ENCODE measurements at regions not wholly inside any gene's neighbourhood (a gene's known extent, or its start where the extent isn't known, plus 50 kb on each side); places are given as distances from the start of the nearest gene placed in this dataset.
"Not testable (repeated sequence)": the region's sequence is repeated elsewhere in the genome, so short reads cannot be mapped to it uniquely, and the experiment has no call there.

GRCh38 chr14:83004456-83005006, 1470.9 kb upstream of the SEL1L start:
- Histone ChIP-seq H3K36me3 (ENCODE audit: control insufficient read depth, insufficient read depth, low read length) (no peaks in the 10 kb centered on the region), H3K4me3 (ENCODE audit: low read depth, low read length) (no peak overlapping the region), H3K27ac (ENCODE audit: insufficient read depth, low read length, poor library complexity, severe bottlenecking) (no peak overlapping the region), H3K4me1 (ENCODE audit: control insufficient read depth, insufficient read depth, low read length, poor library complexity, severe bottlenecking) (no peaks in the 10 kb centered on the region), H3K27me3 (ENCODE audit: control insufficient read depth, insufficient read depth, low read length) (no peaks in the 10 kb centered on the region), H3K9me3 (ENCODE audit: control insufficient read depth in 2 of 2, low read length in 2 of 2) (peaks cover 0 to 11% of the 10 kb centered on the region in 2 experiments)
- Mint-ChIP-seq H3K27ac (no peak overlapping the region), H3K4me3 (no peak overlapping the region), H3K36me3 (no peaks in the 10 kb centered on the region), H3K4me1 (no peaks in the 10 kb centered on the region), H3K27me3 (no peaks in the 10 kb centered on the region), H3K9me3 (peaks cover 4 to 37% (median 16%) of the 10 kb centered on the region in 7 donors)
- no peak for ATAC-seq (ENCODE audit: low read depth in 2 of 2)
- no peak for DNase-seq

DNA sequence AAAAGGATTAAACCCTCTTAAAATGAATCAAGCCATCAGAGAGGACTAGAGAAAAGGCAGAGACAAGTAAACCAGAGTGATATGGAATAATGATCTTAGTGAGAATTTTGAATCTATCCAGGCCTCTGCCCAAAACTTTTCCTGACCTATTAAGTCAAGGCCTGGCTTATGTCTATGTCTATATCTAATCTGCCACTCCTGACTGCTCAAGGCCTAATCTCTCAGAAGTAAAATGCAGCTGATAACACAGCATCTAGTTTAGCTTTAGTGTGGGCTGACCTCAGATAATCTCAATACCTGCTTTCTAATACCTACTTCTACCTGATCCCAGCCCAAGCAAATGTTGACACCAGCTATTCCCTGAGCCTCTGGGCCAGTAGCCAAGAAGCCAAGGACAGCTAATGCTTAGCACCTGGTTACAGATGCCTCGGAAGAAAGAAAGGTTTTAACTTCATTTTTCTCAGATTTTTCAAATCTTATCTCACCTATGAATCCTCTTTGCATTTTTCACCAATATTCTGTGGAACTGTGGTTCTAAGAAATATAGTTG, 1472.5 kb upstream of the SEL1L start:
- DNase-seq: no peak
- no peaks in the 10 kb centered on the region for H3K36me3 ChIP-seq (ENCODE audit: control insufficient read depth, insufficient read depth, low read length)
- H3K4me1 ChIP-seq (ENCODE audit: control insufficient read depth, insufficient read depth, low read length, poor library complexity, severe bottlenecking): no peaks in the 10 kb centered on the region
- H3K4me1 Mint-ChIP-seq: no peaks in the 10 kb centered on the region
- no peak overlapping the region for H3K27ac ChIP-seq (ENCODE audit: insufficient read depth, low read length, poor library complexity, severe bottlenecking)
- H3K4me3 ChIP-seq (ENCODE audit: low read depth, low read length): no peak overlapping the region
- no peak overlapping the region for H3K27ac Mint-ChIP-seq
- H3K9me3 ChIP-seq (ENCODE audit: control insufficient read depth in 2 of 2, low read length in 2 of 2): peaks cover 0 to 15% of the 10 kb centered on the region in 2 experiments
- H3K27me3 Mint-ChIP-seq: no peaks in the 10 kb centered on the region
- no peaks in the 10 kb centered on the region for H3K36me3 Mint-ChIP-seq
- no peaks in the 10 kb centered on the region for H3K27me3 ChIP-seq (ENCODE audit: control insufficient read depth, insufficient read depth, low read length)
- no peak for ATAC-seq (ENCODE audit: low read depth in 2 of 2)
- no peak overlapping the region for H3K4me3 Mint-ChIP-seq
- H3K9me3 Mint-ChIP-seq: peaks cover 6 to 38% (median 13%) of the 10 kb centered on the region in 7 donors

DNA sequence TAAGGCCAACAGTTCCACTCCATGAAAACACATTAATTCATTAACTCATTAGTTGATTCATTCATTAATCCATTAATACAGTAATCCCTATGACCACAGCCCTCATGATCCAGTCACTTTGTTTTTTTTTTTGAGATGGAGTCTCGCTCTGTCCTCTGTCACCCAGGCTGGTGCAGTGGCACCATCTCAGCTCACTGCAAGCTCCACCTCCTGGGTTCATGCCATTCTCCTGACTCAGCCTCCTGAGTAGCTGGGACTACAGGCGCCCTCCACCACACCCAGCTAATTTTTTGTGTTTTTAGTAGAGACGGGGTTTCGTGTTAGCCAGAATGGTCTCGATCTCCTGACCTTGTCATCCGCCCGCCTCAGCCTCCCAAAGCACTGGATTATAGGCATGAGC, 1473.4 kb upstream of the SEL1L start:
- not testable (repeated sequence) for H3K4me1 Mint-ChIP-seq; H3K27ac ChIP-seq (ENCODE audit: insufficient read depth, low read length, poor library complexity, severe bottlenecking); H3K4me3 ChIP-seq (ENCODE audit: low read depth, low read length); H3K36me3 Mint-ChIP-seq; H3K36me3 ChIP-seq (ENCODE audit: control insufficient read depth, insufficient read depth, low read length); H3K27me3 Mint-ChIP-seq; H3K4me3 Mint-ChIP-seq; H3K4me1 ChIP-seq (ENCODE audit: control insufficient read depth, insufficient read depth, low read length, poor library complexity, severe bottlenecking); DNase-seq; ATAC-seq (ENCODE audit: low read depth in 2 of 2); H3K27ac Mint-ChIP-seq; H3K27me3 ChIP-seq (ENCODE audit: control insufficient read depth, insufficient read depth, low read length); H3K9me3 ChIP-seq (ENCODE audit: control insufficient read depth in 2 of 2, low read length in 2 of 2)
- H3K9me3 Mint-ChIP-seq: peaks cover 6 to 38% (median 15%) of the 10 kb centered on the region in 7 donors

DNA sequence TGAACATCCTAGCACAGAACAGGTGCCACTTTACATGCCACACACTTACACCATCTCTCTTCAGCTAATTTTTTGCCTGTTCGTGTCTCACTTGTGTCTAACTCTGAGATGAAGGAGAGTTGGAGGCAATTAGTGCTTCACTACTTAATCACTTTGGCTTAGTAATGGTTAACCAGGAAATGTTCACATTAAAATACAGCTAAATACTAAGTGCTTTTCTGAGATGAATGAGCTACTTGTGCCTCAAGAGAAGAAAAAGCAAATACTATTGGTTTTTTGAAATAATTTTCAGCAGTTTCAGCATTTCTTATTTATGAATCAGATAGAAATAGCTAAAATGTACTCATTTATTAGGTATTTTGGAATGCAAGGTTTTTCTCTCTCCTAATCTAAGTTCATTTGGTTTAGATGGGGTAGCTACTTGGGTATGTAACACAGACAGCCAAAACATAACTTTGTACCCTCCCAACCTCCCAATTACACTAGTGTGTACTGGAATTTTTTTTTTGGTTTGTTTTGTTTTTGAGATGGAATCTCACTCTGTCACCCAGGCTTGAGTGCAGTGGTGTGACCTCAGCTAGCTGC, 1474.1 kb upstream of the SEL1L start:
- Mint-ChIP-seq H3K36me3 (no peaks in the 10 kb centered on the region), H3K27ac (no peak overlapping the region), H3K9me3 (peaks cover 6 to 34% (median 12%) of the 10 kb centered on the region in 7 donors), H3K4me1 (no peaks in the 10 kb centered on the region), H3K4me3 (no peak overlapping the region), H3K27me3 (no peaks in the 10 kb centered on the region)
- Histone ChIP-seq H3K4me3 (ENCODE audit: low read depth, low read length) (no peak overlapping the region), H3K9me3 (ENCODE audit: control insufficient read depth in 2 of 2, low read length in 2 of 2) (peaks cover 0 to 9% of the 10 kb centered on the region in 2 experiments), H3K36me3 (ENCODE audit: control insufficient read depth, insufficient read depth, low read length) (no peaks in the 10 kb centered on the region), H3K27me3 (ENCODE audit: control insufficient read depth, insufficient read depth, low read length) (no peaks in the 10 kb centered on the region), H3K4me1 (ENCODE audit: control insufficient read depth, insufficient read depth, low read length, poor library complexity, severe bottlenecking) (no peaks in the 10 kb centered on the region), H3K27ac (ENCODE audit: insufficient read depth, low read length, poor library complexity, severe bottlenecking) (no peak overlapping the region)
- DNase-seq (no peak), ATAC-seq (ENCODE audit: low read depth in 2 of 2) (no peak)

- Mint-ChIP-seq H3K4me1 (no peaks in the 10 kb centered on the region), H3K36me3 (no peaks in the 10 kb centered on the region), H3K27ac (no peak overlapping the region), H3K27me3 (no peaks in the 10 kb centered on the region), H3K4me3 (no peak overlapping the region), H3K9me3 (peaks cover 7 to 27% (median 14%) of the 10 kb centered on the region in 7 donors)
- no peak for ATAC-seq (ENCODE audit: low read depth in 2 of 2)
- Histone ChIP-seq H3K36me3 (ENCODE audit: control insufficient read depth, insufficient read depth, low read length) (no peaks in the 10 kb centered on the region), H3K4me1 (ENCODE audit: control insufficient read depth, insufficient read depth, low read length, poor library complexity, severe bottlenecking) (no peaks in the 10 kb centered on the region), H3K9me3 (ENCODE audit: control insufficient read depth in 2 of 2, low read length in 2 of 2) (peaks cover 0 to 3% of the 10 kb centered on the region in 2 experiments), H3K4me3 (ENCODE audit: low read depth, low read length) (no peak overlapping the region), H3K27ac (ENCODE audit: insufficient read depth, low read length, poor library complexity, severe bottlenecking) (no peak overlapping the region), H3K27me3 (ENCODE audit: control insufficient read depth, insufficient read depth, low read length) (no peaks in the 10 kb centered on the region)
- no peak for DNase-seq
Observed at GRCh38 chr14:83017296-83017695, 1483.6 kb upstream of the SEL1L start.

DNA sequence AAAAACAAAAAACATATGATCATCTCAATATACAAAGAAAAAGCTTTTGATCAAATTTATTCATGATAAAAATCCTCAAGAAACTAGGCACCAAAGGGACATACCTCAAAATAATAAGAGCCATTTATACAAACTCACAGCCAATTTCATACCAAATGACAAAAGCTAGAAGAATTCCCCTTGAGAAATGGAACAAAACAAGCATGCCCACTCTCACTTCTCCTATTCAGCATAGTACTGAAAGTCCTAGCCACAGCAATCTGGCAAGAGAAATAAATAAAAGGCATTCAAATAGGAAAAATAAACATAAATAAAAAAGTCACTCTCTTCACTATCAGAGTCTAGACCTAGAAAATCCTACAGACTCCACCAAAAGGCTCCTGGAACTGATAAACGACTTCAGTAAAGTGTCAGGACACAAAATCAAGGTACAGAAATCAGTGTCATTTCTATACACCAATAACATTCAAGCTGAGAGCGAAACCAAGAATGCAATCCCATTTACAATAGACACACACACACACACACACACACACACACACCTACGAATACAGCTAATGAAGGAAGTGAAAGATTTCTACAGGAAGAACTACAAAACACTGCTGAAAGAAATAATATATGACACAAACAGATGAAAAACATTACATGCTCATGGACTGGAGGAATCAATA, 1486.2 kb upstream of the SEL1L start:
- Histone ChIP-seq H3K4me3 (ENCODE audit: low read depth, low read length) (no peak overlapping the region), H3K4me1 (ENCODE audit: control insufficient read depth, insufficient read depth, low read length, poor library complexity, severe bottlenecking) (no peaks in the 10 kb centered on the region), H3K36me3 (ENCODE audit: control insufficient read depth, insufficient read depth, low read length) (no peaks in the 10 kb centered on the region), H3K9me3 (ENCODE audit: control insufficient read depth in 2 of 2, low read length in 2 of 2) (no peaks in the 10 kb centered on the region), H3K27ac (ENCODE audit: insufficient read depth, low read length, poor library complexity, severe bottlenecking) (no peak overlapping the region), H3K27me3 (ENCODE audit: control insufficient read depth, insufficient read depth, low read length) (no peaks in the 10 kb centered on the region)
- ATAC-seq (ENCODE audit: low read depth in 2 of 2) (no peak), DNase-seq (no peak)
- Mint-ChIP-seq H3K4me3 (no peak overlapping the region), H3K36me3 (no peaks in the 10 kb centered on the region), H3K4me1 (no peaks in the 10 kb centered on the region), H3K9me3 (peaks cover 8 to 19% (median 9%) of the 10 kb centered on the region in 7 donors), H3K27ac (no peak overlapping the region), H3K27me3 (no peaks in the 10 kb centered on the region)

DNA sequence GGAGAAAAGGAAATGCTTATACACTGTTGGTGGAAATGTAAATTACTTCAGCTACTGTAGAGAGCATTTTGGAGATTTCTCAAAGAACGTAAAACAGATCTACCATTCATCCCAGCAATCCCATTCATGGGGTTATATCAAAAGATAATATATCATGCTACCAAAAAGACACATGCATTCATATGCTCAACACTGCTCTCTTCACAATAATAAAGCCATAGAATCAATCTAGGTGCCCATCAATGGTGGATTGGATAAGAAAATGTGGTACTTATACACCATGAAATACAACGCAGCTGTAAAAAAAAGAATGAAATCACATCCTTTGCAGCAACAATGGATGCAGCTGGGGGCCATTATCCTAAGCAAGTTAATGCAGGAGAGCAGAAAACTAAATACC, 1487.7 kb upstream of the SEL1L start:
- Mint-ChIP-seq H3K36me3 (no peaks in the 10 kb centered on the region), H3K4me3 (no peak overlapping the region), H3K9me3 (peaks cover 8 to 29% (median 10%) of the 10 kb centered on the region in 7 donors), H3K27me3 (no peaks in the 10 kb centered on the region), H3K27ac (no peak overlapping the region), H3K4me1 (no peaks in the 10 kb centered on the region)
- H3K36me3 ChIP-seq (ENCODE audit: control insufficient read depth, insufficient read depth, low read length): no peaks in the 10 kb centered on the region
- no peaks in the 10 kb centered on the region for H3K9me3 ChIP-seq (ENCODE audit: control insufficient read depth in 2 of 2, low read length in 2 of 2)
- H3K27me3 ChIP-seq (ENCODE audit: control insufficient read depth, insufficient read depth, low read length): no peaks in the 10 kb centered on the region
- DNase-seq: no peak
- H3K4me1 ChIP-seq (ENCODE audit: control insufficient read depth, insufficient read depth, low read length, poor library complexity, severe bottlenecking): no peaks in the 10 kb centered on the region
- ATAC-seq (ENCODE audit: low read depth in 2 of 2): no peak
- H3K27ac ChIP-seq (ENCODE audit: insufficient read depth, low read length, poor library complexity, severe bottlenecking): no peak overlapping the region
- no peak overlapping the region for H3K4me3 ChIP-seq (ENCODE audit: low read depth, low read length)
